HCT116 (cell line): ENCODE measurements at regions not wholly inside any gene's neighbourhood (a gene's known extent, or its start where the extent isn't known, plus 50 kb on each side); places are given as distances from the start of the nearest gene placed in this dataset.

Experiments
- ATAC-seq: fragments of 200-7000 bp; cut with Tn5 transposase; 2 replicates; pipeline ENCODE4 v1.9.1; 2020; ENCODE audit warnings: mild to moderate bottlenecking, moderate library complexity
- BruUV-seq: library from RNA; stranded (reverse); fragments of 400-500 nt; replicated peaks from 2 replicates; lab custom pipeline; 2021; lab: Mats Ljungman, UMichigan
- CTCF ChIA-PET: fragments of 300-600 bp; sonication (Branson Sonifier 250); formaldehyde crosslinking; loops from one replicate; lab custom pipeline; 2021; ENCODE audit warnings: antibody characterized with exemption; lab: Charles Lee
- POLR2A ChIA-PET: fragments of 300-600, 350-600 bp; sonication (Branson Sonifier 250); formaldehyde crosslinking; loops from one replicate; lab custom pipeline; 2021; ENCODE audit warnings: antibody characterized with exemption; lab: Charles Lee
- RAD21 ChIA-PET, 2 experiments: fragments of 300-600 bp; sonication (Branson Sonifier 250); formaldehyde crosslinking; loops; one replicate each; lab custom pipeline; 2023; ENCODE audit warnings: low total read pairs in 2 of 2; ENCODE audit not compliant: uncharacterized antibody in 2 of 2, unreplicated experiment in 2 of 2, low non-redundant PET in 1 of 2; lab: Charles Lee
- DNase-seq: peaks from one replicate; pipeline ENCODE4 v3.0.0-alpha.2; 2010; ENCODE audit warnings: low read depth, low spot score
- H2AFZ ChIP-seq: fragments of 200-600 bp; shearing (Covaris generic), sonication (generic); 2 replicates; pipeline ENCODE4 v1.6.1; 2017; ENCODE audit warnings: low read depth, mixed run types, mixed read lengths, antibody characterized with exemption, low read length; ENCODE audit not compliant: poor library complexity, severe bottlenecking
- H3K27ac ChIP-seq: 2 replicates; pipeline ENCODE4 v1.5.1; 2012; ENCODE audit warnings: low read depth, low read length
- H3K27me3 ChIP-seq: fragments of 200-600 bp; sonication (generic); 2 replicates; pipeline ENCODE4 v1.6.1; 2016; ENCODE audit warnings: mixed run types, low read length, mixed read lengths; ENCODE audit not compliant: insufficient read depth
- H3K36me3 ChIP-seq, 2 experiments: fragments of 200-500 bp in 1 of 2; fragments of 200-600 bp in 1 of 2; sonication (Bioruptor generic) in 1 of 2; sonication (generic) in 1 of 2; 2 replicates each; pipeline versions ENCODE4 v1.5.1 to v1.6.1; 2014 to 2016; ENCODE audit warnings: low read length in 2 of 2, inconsistent platforms in 1 of 2, mixed read lengths in 1 of 2, mixed run types in 1 of 2; ENCODE audit not compliant: insufficient read depth in 2 of 2, control insufficient read depth in 1 of 2
- H3K4me1 ChIP-seq, 2 experiments: fragments of 200-600 bp in 1 of 2; sonication (generic) in 1 of 2; 2 replicates each; pipeline versions ENCODE4 v1.5.1 to v1.6.1; 2012 to 2017; ENCODE audit warnings: low read length in 2 of 2, inconsistent platforms in 1 of 2, mild to moderate bottlenecking in 1 of 2, mixed read lengths in 1 of 2, mixed run types in 1 of 2, moderate library complexity in 1 of 2; ENCODE audit not compliant: insufficient read depth in 2 of 2, control insufficient read depth in 1 of 2
- H3K4me2 ChIP-seq: fragments of 200-600 bp; sonication (generic); 2 replicates; pipeline ENCODE4 v1.6.1; 2017; ENCODE audit warnings: mixed run types, low read length, mixed read lengths
- H3K4me3 ChIP-seq, 2 experiments: fragments of 200-600 bp in 1 of 2; sonication (generic) in 1 of 2; replicated peaks in 1 of 2; 2 replicates each; pipeline ENCODE4 v1.5.1; 2011 to 2016; ENCODE audit warnings: low read length in 2 of 2, control low read depth in 1 of 2, low read depth in 1 of 2, mild to moderate bottlenecking in 1 of 2, mixed read lengths in 1 of 2, mixed run types in 1 of 2
- H3K79me2 ChIP-seq: fragments of 200-600 bp; sonication (generic); 2 replicates; pipeline ENCODE4 v1.6.1; 2017; ENCODE audit warnings: mild to moderate bottlenecking, mixed run types, low read length, moderate library complexity, mixed read lengths; ENCODE audit not compliant: insufficient read depth
- H3K9ac ChIP-seq: fragments of 200-600 bp; sonication (generic); 2 replicates; pipeline ENCODE4 v1.6.1; 2016; ENCODE audit warnings: low read length, mixed read lengths
- H3K9me2 ChIP-seq: fragments of 200-600 bp; sonication (generic), shearing (Covaris generic); 2 replicates; pipeline ENCODE4 v1.6.1; 2017; ENCODE audit warnings: mixed run types, mild to moderate bottlenecking, moderate library complexity; ENCODE audit not compliant: insufficient read depth
- H3K9me3 ChIP-seq, 2 experiments: fragments of 200-500 bp in 1 of 2; fragments of 200-600 bp in 1 of 2; sonication (Bioruptor generic) in 1 of 2; sonication (generic) in 1 of 2; 2 replicates each; pipeline ENCODE4 v1.6.1; 2014 to 2017; ENCODE audit warnings: low read length in 2 of 2, mixed read lengths in 2 of 2, inconsistent platforms in 1 of 2, low read depth in 1 of 2, mild to moderate bottlenecking in 1 of 2, mixed run types in 1 of 2, moderate library complexity in 1 of 2; ENCODE audit not compliant: control insufficient read depth in 1 of 2, insufficient read depth in 1 of 2
- H4K20me1 ChIP-seq: fragments of 200-600 bp; sonication (generic), shearing (Covaris generic); 2 replicates; pipeline ENCODE4 v1.6.1; 2017; ENCODE audit warnings: mixed run types, mild to moderate bottlenecking, moderate library complexity; ENCODE audit not compliant: insufficient read depth
- CBX3 ChIP-seq: IDR thresholded peaks from 2 replicates; pipeline ENCODE4 v1.6.1; 2012; ENCODE audit warnings: low read depth
- CEBPB ChIP-seq: IDR thresholded peaks from 2 replicates; pipeline ENCODE4 v1.6.1; 2012; ENCODE audit warnings: low read depth
- EGR1 ChIP-seq: IDR thresholded peaks from 2 replicates; pipeline ENCODE4 v1.6.1; 2012; ENCODE audit warnings: low read depth
- ELF1 ChIP-seq: IDR thresholded peaks from 2 replicates; pipeline ENCODE4 v1.6.1; 2012; ENCODE audit warnings: low read depth, borderline replicate concordance
- EZH2 ChIP-seq: fragments of 200-600 bp; sonication (generic); IDR thresholded peaks from 2 replicates; pipeline ENCODE4 v1.6.1; 2017; ENCODE audit warnings: antibody characterized with exemption, mixed run types
- EZH2phosphoT487 ChIP-seq: fragments of 200-600 bp; IDR thresholded peaks from 2 replicates; pipeline ENCODE4 v1.6.1; 2018; ENCODE audit warnings: antibody characterized with exemption, borderline replicate concordance
- FOSL1 ChIP-seq: IDR thresholded peaks from 2 replicates; pipeline ENCODE4 v1.6.1; 2012; ENCODE audit warnings: low read depth
- JUND ChIP-seq: IDR thresholded peaks from 2 replicates; pipeline ENCODE4 v1.6.1; 2012
- POLR2A ChIP-seq: IDR thresholded peaks from 2 replicates; pipeline ENCODE4 v1.7.0; 2011; ENCODE audit warnings: borderline replicate concordance; ENCODE audit not compliant: insufficient read depth, insufficient read length; ENCODE audit errors: extremely low read depth
- RAD21 ChIP-seq: IDR thresholded peaks from 2 replicates; pipeline ENCODE4 v1.6.1; 2012; ENCODE audit warnings: low read depth, mild to moderate bottlenecking
- SP1 ChIP-seq: IDR thresholded peaks from 2 replicates; pipeline ENCODE4 v1.6.1; 2012; ENCODE audit warnings: low read depth
- SRF ChIP-seq: IDR thresholded peaks from 2 replicates; pipeline ENCODE4 v1.6.1; 2012; ENCODE audit warnings: low read depth
- TCF7L2 ChIP-seq: IDR thresholded peaks from 2 replicates; pipeline ENCODE4 v1.7.0; 2011; ENCODE audit warnings: borderline replicate concordance, inconsistent platforms; ENCODE audit not compliant: insufficient read depth, insufficient read length; ENCODE audit errors: extremely low read depth
- YY1 ChIP-seq: IDR thresholded peaks from 2 replicates; pipeline ENCODE4 v1.6.1; 2011; ENCODE audit warnings: low read length, low read depth, moderate library complexity, mild to moderate bottlenecking; ENCODE audit not compliant: insufficient replicate concordance; ENCODE audit errors: extremely low read depth
- ZBTB33 ChIP-seq: IDR thresholded peaks from 2 replicates; pipeline ENCODE4 v1.6.1; 2011; ENCODE audit warnings: mild to moderate bottlenecking, low read length, moderate library complexity; ENCODE audit not compliant: insufficient replicate concordance; ENCODE audit errors: extremely low read depth
- ZFX ChIP-seq: fragments of 450-650 bp; IDR thresholded peaks from 2 replicates; pipeline ENCODE4 v1.6.1; 2017
- intact Hi-C: fragments of 100-400 bp; cut with micrococcal nuclease; formaldehyde crosslinking; loops from 2 replicates; pipeline ENCODE4 v1.10.0; 2022
- TF ChIP-seq, protein P1 (sequence below): IDR thresholded peaks from 2 replicates; pipeline ENCODE4 v1.6.1; 2012
- TF ChIP-seq, protein P2 (sequence below): IDR thresholded peaks from 2 replicates; pipeline ENCODE4 v1.6.1; 2012; ENCODE audit warnings: low read depth

GRCh38 chr11:127238321-127238720, 237.8 kb upstream of the KIRREL3 start:
- no peak overlapping the region for H3K9ac ChIP-seq
- ChIA-PET RAD21 (no interaction called here), POLR2A (no interaction called here), CTCF (no interaction called here)
- no peaks in the 10 kb centered on the region for H3K9me2 ChIP-seq
- intact Hi-C loops, result no loop called here
- TF ChIP-seq, protein P1, sequence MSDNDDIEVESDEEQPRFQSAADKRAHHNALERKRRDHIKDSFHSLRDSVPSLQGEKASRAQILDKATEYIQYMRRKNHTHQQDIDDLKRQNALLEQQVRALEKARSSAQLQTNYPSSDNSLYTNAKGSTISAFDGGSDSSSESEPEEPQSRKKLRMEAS, result no peak
- no peak for TF ChIP-seq CEBPB
- no peak overlapping the region for H3K4me3 ChIP-seq
- H3K9me3 ChIP-seq, result peaks cover 8 to 12% of the 10 kb centered on the region in 2 experiments; a peak in 2 of 4 replicates
- no TSS peak for BruUV-seq
- ATAC-seq (no peak), DNase-seq (no peak)
- no peaks in the 10 kb centered on the region for H3K36me3 ChIP-seq
- H3K27me3 ChIP-seq, result no peaks in the 10 kb centered on the region
- no peaks in the 10 kb centered on the region for H3K4me1 ChIP-seq
- H4K20me1 ChIP-seq, result no peaks in the 10 kb centered on the region
- no peak overlapping the region for H3K27ac ChIP-seq
- no peaks in the 10 kb centered on the region for H3K79me2 ChIP-seq
- no peak overlapping the region for H2AFZ ChIP-seq
- no peak overlapping the region for H3K4me2 ChIP-seq

DNA sequence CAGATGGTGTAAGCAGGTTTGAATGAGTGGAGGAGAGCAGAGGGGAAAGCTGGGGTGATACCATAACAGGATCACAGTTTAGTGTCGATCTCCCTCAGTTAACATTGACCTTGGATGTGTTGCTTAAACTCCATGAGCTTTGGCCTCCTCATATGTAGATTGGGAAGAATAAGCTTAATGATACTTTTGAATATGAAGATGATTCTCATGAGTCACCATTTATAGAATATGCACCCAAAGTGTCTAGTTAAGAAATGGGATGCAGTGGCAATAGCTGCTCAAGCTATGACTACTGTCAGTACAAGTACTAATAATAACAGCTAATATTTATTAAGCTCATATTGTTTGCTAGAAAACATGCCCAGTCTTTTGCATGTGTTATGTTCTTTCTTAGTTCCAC, 236.2 kb upstream of the KIRREL3 start:
- Histone ChIP-seq H3K36me3 (no peaks in the 10 kb centered on the region), H3K9me2 (no peaks in the 10 kb centered on the region), H4K20me1 (no peaks in the 10 kb centered on the region), H3K9ac (no peak overlapping the region), H3K27me3 (no peaks in the 10 kb centered on the region), H3K4me3 (no peak overlapping the region), H3K79me2 (no peaks in the 10 kb centered on the region), H3K9me3 (peaks cover 12 to 15% of the 10 kb centered on the region in 2 experiments; a peak in 2 of 4 replicates), H3K4me1 (no peaks in the 10 kb centered on the region), H3K27ac (no peak overlapping the region), H2AFZ (no peak overlapping the region), H3K4me2 (no peak overlapping the region)
- DNase-seq, result no peak
- ChIA-PET RAD21 (no interaction called here), POLR2A (no interaction called here), CTCF (no interaction called here)
- ATAC-seq, result no peak
- BruUV-seq, result no TSS peak
- intact Hi-C loops, result no loop called here
- TF ChIP-seq FOSL1, result no peak
- TF ChIP-seq EZH2, result no peak
- TF ChIP-seq SRF, result no peak
- TF ChIP-seq, protein P2, sequence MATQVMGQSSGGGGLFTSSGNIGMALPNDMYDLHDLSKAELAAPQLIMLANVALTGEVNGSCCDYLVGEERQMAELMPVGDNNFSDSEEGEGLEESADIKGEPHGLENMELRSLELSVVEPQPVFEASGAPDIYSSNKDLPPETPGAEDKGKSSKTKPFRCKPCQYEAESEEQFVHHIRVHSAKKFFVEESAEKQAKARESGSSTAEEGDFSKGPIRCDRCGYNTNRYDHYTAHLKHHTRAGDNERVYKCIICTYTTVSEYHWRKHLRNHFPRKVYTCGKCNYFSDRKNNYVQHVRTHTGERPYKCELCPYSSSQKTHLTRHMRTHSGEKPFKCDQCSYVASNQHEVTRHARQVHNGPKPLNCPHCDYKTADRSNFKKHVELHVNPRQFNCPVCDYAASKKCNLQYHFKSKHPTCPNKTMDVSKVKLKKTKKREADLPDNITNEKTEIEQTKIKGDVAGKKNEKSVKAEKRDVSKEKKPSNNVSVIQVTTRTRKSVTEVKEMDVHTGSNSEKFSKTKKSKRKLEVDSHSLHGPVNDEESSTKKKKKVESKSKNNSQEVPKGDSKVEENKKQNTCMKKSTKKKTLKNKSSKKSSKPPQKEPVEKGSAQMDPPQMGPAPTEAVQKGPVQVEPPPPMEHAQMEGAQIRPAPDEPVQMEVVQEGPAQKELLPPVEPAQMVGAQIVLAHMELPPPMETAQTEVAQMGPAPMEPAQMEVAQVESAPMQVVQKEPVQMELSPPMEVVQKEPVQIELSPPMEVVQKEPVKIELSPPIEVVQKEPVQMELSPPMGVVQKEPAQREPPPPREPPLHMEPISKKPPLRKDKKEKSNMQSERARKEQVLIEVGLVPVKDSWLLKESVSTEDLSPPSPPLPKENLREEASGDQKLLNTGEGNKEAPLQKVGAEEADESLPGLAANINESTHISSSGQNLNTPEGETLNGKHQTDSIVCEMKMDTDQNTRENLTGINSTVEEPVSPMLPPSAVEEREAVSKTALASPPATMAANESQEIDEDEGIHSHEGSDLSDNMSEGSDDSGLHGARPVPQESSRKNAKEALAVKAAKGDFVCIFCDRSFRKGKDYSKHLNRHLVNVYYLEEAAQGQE, result no peak
- no peak for TF ChIP-seq JUND
- no peak for TF ChIP-seq YY1
- TF ChIP-seq SP1, result no peak
- no peak for TF ChIP-seq ZFX
- no peak for TF ChIP-seq CBX3
- no peak for TF ChIP-seq EZH2phosphoT487
- no peak for TF ChIP-seq ZBTB33
- TF ChIP-seq POLR2A, result no peak
- TF ChIP-seq TCF7L2, result no peak
- TF ChIP-seq EGR1, result no peak
- no peak for TF ChIP-seq RAD21
- TF ChIP-seq ELF1, result no peak
- TF ChIP-seq CEBPB, result no peak
